ENCODE measurements at regions not wholly inside any gene's neighbourhood (a gene's known extent, or its start where the extent isn't known, plus 50 kb on each side); places are given as distances from the start of the nearest gene placed in this dataset.

- no peak for TF ChIP-seq CTCF (IDR thresholded peaks at IDR 0.05; ENCODE audit: insufficient read depth, missing control alignments)
- no peak for FAIRE-seq
These were observed 290.9 kb upstream of the RGMB start for GRCh38 chr5:98482321-98483300.

GRCh38 chr5:98483301-98483685, 290.2 kb upstream of the RGMB start:
- no peak for DNase-seq (ENCODE audit: insufficient read length, low spot score)
- no peak for TF ChIP-seq CTCF (IDR thresholded peaks at IDR 0.05; ENCODE audit: insufficient read depth, missing control alignments)
- FAIRE-seq, result no peak

More at GRCh38 chr5:98482321-98483300, 290.9 kb upstream of the RGMB start:
- no peak for DNase-seq (ENCODE audit: insufficient read length, low spot score)

GRCh38 chr5:98489021-98489420, 284.4 kb upstream of the RGMB start:
- no peak for TF ChIP-seq CTCF (IDR thresholded peaks at IDR 0.05; ENCODE audit: insufficient read depth, missing control alignments)
- no peak for DNase-seq (ENCODE audit: insufficient read length, low spot score)
- no peak for FAIRE-seq

- no peak for DNase-seq (ENCODE audit: insufficient read length, low spot score)
- TF ChIP-seq CTCF (IDR thresholded peaks at IDR 0.05; ENCODE audit: insufficient read depth, missing control alignments), result no peak
- no peak for FAIRE-seq
These were observed 283.1 kb upstream of the RGMB start for GRCh38 chr5:98490348-98490747.

GRCh38 chr5:98492258-98492657, 281.2 kb upstream of the RGMB start:
- FAIRE-seq (no peak), DNase-seq (ENCODE audit: insufficient read length, low spot score) (no peak)
- TF ChIP-seq CTCF (IDR thresholded peaks at IDR 0.05; ENCODE audit: insufficient read depth, missing control alignments), result no peak

- TF ChIP-seq CTCF (IDR thresholded peaks at IDR 0.05; ENCODE audit: insufficient read depth, missing control alignments), result no peak
- DNase-seq (ENCODE audit: insufficient read length, low spot score) (no peak), FAIRE-seq (no peak)
These were observed 276.0 kb upstream of the RGMB start for GRCh38 chr5:98497418-98497817.

GRCh38 chr5:98498028-98498427, 275.4 kb upstream of the RGMB start:
- no peak for TF ChIP-seq CTCF (IDR thresholded peaks at IDR 0.05; ENCODE audit: insufficient read depth, missing control alignments)
- FAIRE-seq (no peak), DNase-seq (ENCODE audit: insufficient read length, low spot score) (no peak)
